ENCODE measurements at regions not wholly inside any gene's neighbourhood (a gene's known extent, or its start where the extent isn't known, plus 50 kb on each side); places are given as distances from the start of the nearest gene placed in this dataset.

GRCh38 chr16:85980686-85981085 lies 81.7 kb downstream of the IRF8 start:
- TF ChIP-seq CTCF (IDR thresholded peaks at IDR 0.05) (no peak), EZH2 (IDR thresholded peaks at IDR 0.05) (no peak)

Measured in neural progenitor cell (in vitro differentiated cells).